B cell (primary cell): ENCODE measurements at regions not wholly inside any gene's neighbourhood (a gene's known extent, or its start where the extent isn't known, plus 50 kb on each side); places are given as distances from the start of the nearest gene placed in this dataset.

Experiments
- ATAC-seq: fragments of 200-7000 bp; cut with Tn5 transposase; one replicate; pipeline ENCODE4 v1.10.0; 2021; ENCODE audit warnings: low read depth, mild to moderate bottlenecking, moderate number of reproducible peaks, moderate library complexity
- CTCF ChIA-PET: fragments of 350-600 bp; sonication (Branson Sonifier 250); formaldehyde crosslinking; loops from one replicate; lab custom pipeline; 2021; ENCODE audit warnings: antibody characterized with exemption, inconsistent platforms; lab: Charles Lee
- POLR2A ChIA-PET: fragments of 350-600 bp; sonication (Branson Sonifier 250); formaldehyde crosslinking; loops from one replicate; lab custom pipeline; 2021; ENCODE audit warnings: antibody characterized with exemption; lab: Charles Lee
- DNase-seq: peaks from one replicate; pipeline ENCODE4 v3.0.0; 2013
- H2AFZ ChIP-seq: 2 replicates; pipeline ENCODE4 v1.6.1; 2012; ENCODE audit warnings: mild to moderate bottlenecking, low read depth, low read length; ENCODE audit not compliant: insufficient read depth, poor library complexity, severe bottlenecking
- H3K27ac ChIP-seq, 2 donors: 1 replicate in 1 of 2; 2 replicates in 1 of 2; pipeline ENCODE4 v1.5.1; 2012 to 2013; ENCODE audit warnings: low read length in 2 of 2, mild to moderate bottlenecking in 2 of 2, moderate library complexity in 1 of 2
- H3K27me3 ChIP-seq, 4 experiments: fragments of 200-600 bp in 1 of 4; sonication (generic) in 1 of 4; replicated peaks in 1 of 4; 1 replicate in 2 of 4; 2 replicates in 2 of 4; pipeline versions ENCODE4 v1.6.1 to v1.7.0; 2013 to 2016; ENCODE audit warnings: low read length in 3 of 4, mild to moderate bottlenecking in 2 of 4, mixed read lengths in 1 of 4, moderate library complexity in 1 of 4; ENCODE audit not compliant: insufficient read depth in 4 of 4, control insufficient read depth in 3 of 4; ENCODE audit errors: control extremely low read depth in 1 of 4
- H3K36me3 ChIP-seq, 2 experiments: replicated peaks in 1 of 2; 1 replicate in 1 of 2; 2 replicates in 1 of 2; pipeline versions ENCODE4 v1.6.1 to v1.7.1; 2013; ENCODE audit warnings: low read length in 1 of 2; ENCODE audit not compliant: insufficient read depth in 2 of 2, control insufficient read depth in 1 of 2; ENCODE audit errors: control extremely low read depth in 1 of 2, extremely low read depth in 1 of 2
- H3K4me1 ChIP-seq, 2 donors: fragments of 200-600 bp in 1 of 2; sonication (generic) in 1 of 2; 1 replicate in 1 of 2; 2 replicates in 1 of 2; pipeline versions ENCODE4 v1.5.1 to v1.6.1; 2013 to 2017; ENCODE audit warnings: low read length in 2 of 2; ENCODE audit not compliant: control insufficient read depth in 2 of 2, insufficient read depth in 2 of 2
- H3K4me2 ChIP-seq: replicated peaks from 2 replicates; pipeline ENCODE3; 2012; ENCODE audit warnings: mild to moderate bottlenecking, low read depth, low read length; ENCODE audit not compliant: poor library complexity, severe bottlenecking
- H3K4me3 ChIP-seq, 5 experiments: fragments of 200-600 bp in 1 of 5; sonication (generic) in 1 of 5; 1 replicate in 3 of 5; 2 replicates in 2 of 5; pipeline versions ENCODE4 v1.5.1 to v1.7.0; 2011 to 2016; ENCODE audit warnings: low read length in 4 of 5, mild to moderate bottlenecking in 4 of 5, low read depth in 2 of 5, control low read depth in 1 of 5, moderate library complexity in 1 of 5; ENCODE audit not compliant: insufficient read depth in 1 of 5; ENCODE audit errors: control extremely low read depth in 1 of 5, extremely low read depth in 1 of 5
- H3K79me2 ChIP-seq: fragments of 200-600 bp; sonication (generic); one replicate; pipeline ENCODE4 v1.6.0; 2016; ENCODE audit warnings: low read length; ENCODE audit not compliant: control insufficient read depth, insufficient read depth
- H3K9ac ChIP-seq: fragments of 200-600 bp; sonication (generic); 2 replicates; pipeline ENCODE4 v1.6.1; 2017; ENCODE audit warnings: mild to moderate bottlenecking, low read length, moderate library complexity
- H3K9me3 ChIP-seq, 3 donors: one replicate each; pipeline versions ENCODE4 v1.6.1 to v1.7.1; 2013; ENCODE audit warnings: low read length in 2 of 3; ENCODE audit not compliant: control insufficient read depth in 2 of 3, insufficient read depth in 1 of 3; ENCODE audit errors: control extremely low read depth in 1 of 3
- H4K20me1 ChIP-seq: 2 replicates; pipeline ENCODE4 v1.6.0; 2012; ENCODE audit warnings: mild to moderate bottlenecking, low read length; ENCODE audit not compliant: insufficient read depth, control insufficient read depth, poor library complexity, severe bottlenecking
- H3K27ac Mint-ChIP-seq: one replicate; pipeline ENCODE4 v1.8.0; 2021; ENCODE audit warnings: mixed read lengths
- H3K27me3 Mint-ChIP-seq: one replicate; pipeline ENCODE4 v1.8.0; 2021; ENCODE audit warnings: mixed read lengths
- H3K4me1 Mint-ChIP-seq: one replicate; pipeline ENCODE4 v1.8.0; 2021; ENCODE audit warnings: mixed read lengths
- H3K4me3 Mint-ChIP-seq: one replicate; pipeline ENCODE4 v1.8.0; 2021; ENCODE audit warnings: mixed read lengths
- H3K9me3 Mint-ChIP-seq: one replicate; pipeline ENCODE4 v1.8.0; 2022; ENCODE audit warnings: mixed read lengths; ENCODE audit not compliant: insufficient read depth
- CTCF ChIP-seq: fragments of 200-600 bp; IDR thresholded peaks from one replicate; pipeline ENCODE4 v1.8.0; 2022; ENCODE audit warnings: antibody characterized with exemption, mild to moderate bottlenecking
- EZH2 ChIP-seq: IDR thresholded peaks from 2 replicates; pipeline ENCODE4 v1.6.1; 2012; ENCODE audit warnings: borderline replicate concordance, low read depth, mild to moderate bottlenecking, moderate library complexity, low read length; ENCODE audit not compliant: insufficient read depth, poor library complexity, severe bottlenecking
- WGBS: methylation state at CpG from one replicate; pipeline ENCODE4 v1.1.5; 2013; ENCODE audit warnings: missing lambda C conversion rate; ENCODE audit not compliant: insufficient coverage; 5-methylcytosine and 5-hydroxymethylcytosine counted together
- intact Hi-C: fragments of 100-400 bp; cut with micrococcal nuclease; formaldehyde crosslinking; loops from one replicate; pipeline ENCODE4 v1.10.0; 2022

DNA sequence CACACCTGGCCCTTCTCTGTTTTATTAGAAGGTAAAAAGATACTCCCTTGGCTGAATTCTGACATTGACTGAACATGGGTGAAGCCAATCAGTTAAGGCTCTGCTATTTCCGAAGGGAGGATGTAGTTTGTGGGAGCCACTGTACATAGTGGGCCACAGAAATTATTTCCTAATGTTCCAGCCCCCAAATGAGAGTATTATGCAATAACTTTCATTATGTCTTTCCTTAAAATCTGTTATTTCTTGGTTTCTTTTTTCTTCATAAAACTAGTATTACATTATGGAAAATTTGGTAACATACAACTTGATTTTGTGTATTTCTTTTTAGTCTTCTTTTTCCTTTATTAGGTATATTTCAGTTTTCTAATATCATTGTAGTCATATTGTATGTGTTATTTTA lies 51.9 kb upstream of the EP300 start:
- H3K27me3 ChIP-seq, result no peaks in the 10 kb centered on the region
- H4K20me1 ChIP-seq, result no peaks in the 10 kb centered on the region
- no peaks in the 10 kb centered on the region for H3K36me3 ChIP-seq
- WGBS, result no CpG with 5 or more reads among the region's 1 CpG
- DNase-seq (no peak), ATAC-seq (no peak)
- ChIA-PET CTCF (no interaction called here), POLR2A (no interaction called here)
- no peak overlapping the region for H3K4me3 ChIP-seq
- peaks cover 13% of the 10 kb centered on the region for H3K27me3 Mint-ChIP-seq
- TF ChIP-seq EZH2, result no peak
- TF ChIP-seq CTCF, result no peak
- no peak overlapping the region for H3K27ac ChIP-seq
- H3K9me3 Mint-ChIP-seq, result no peaks in the 10 kb centered on the region
- H3K4me1 ChIP-seq, result no peaks in the 10 kb centered on the region
- no peak overlapping the region for H3K27ac Mint-ChIP-seq
- no peak overlapping the region for H3K9ac ChIP-seq
- no peak overlapping the region for H3K4me2 ChIP-seq
- intact Hi-C loops, result no loop called here
- H3K79me2 ChIP-seq, result no peaks in the 10 kb centered on the region
- H3K4me1 Mint-ChIP-seq, result no peaks in the 10 kb centered on the region
- H3K4me3 Mint-ChIP-seq, result no peak overlapping the region
- H2AFZ ChIP-seq, result no peak overlapping the region
- H3K9me3 ChIP-seq, result no peaks in the 10 kb centered on the region

- Histone ChIP-seq H3K4me1 (no peaks in the 10 kb centered on the region), H4K20me1 (no peaks in the 10 kb centered on the region), H3K4me2 (no peak overlapping the region), H3K9me3 (no peaks in the 10 kb centered on the region), H3K27me3 (no peaks in the 10 kb centered on the region), H3K4me3 (no peak overlapping the region), H2AFZ (no peak overlapping the region), H3K36me3 (no peaks in the 10 kb centered on the region), H3K27ac (no peak overlapping the region), H3K9ac (no peak overlapping the region), H3K79me2 (no peaks in the 10 kb centered on the region)
- ChIA-PET POLR2A (no interaction called here), CTCF (no interaction called here)
- no peak for DNase-seq
- TF ChIP-seq EZH2 (no peak), CTCF (no peak)
- Mint-ChIP-seq H3K27ac (no peak overlapping the region), H3K4me1 (no peaks in the 10 kb centered on the region), H3K9me3 (no peaks in the 10 kb centered on the region), H3K4me3 (no peak overlapping the region), H3K27me3 (peaks cover 13% of the 10 kb centered on the region)
- intact Hi-C loops, result no loop called here
- no CpG with 5 or more reads among the region's 5 CpGs for WGBS
- ATAC-seq, result no peak
Observed at GRCh38 chr22:41041532-41041931, 50.9 kb upstream of the EP300 start.
